ENCODE measurements at regions not wholly inside any gene's neighbourhood (a gene's known extent, or its start where the extent isn't known, plus 50 kb on each side); places are given as distances from the start of the nearest gene placed in this dataset.
"Not testable (repeated sequence)": the region's sequence is repeated elsewhere in the genome, so short reads cannot be mapped to it uniquely, and the experiment has no call there.

DNA sequence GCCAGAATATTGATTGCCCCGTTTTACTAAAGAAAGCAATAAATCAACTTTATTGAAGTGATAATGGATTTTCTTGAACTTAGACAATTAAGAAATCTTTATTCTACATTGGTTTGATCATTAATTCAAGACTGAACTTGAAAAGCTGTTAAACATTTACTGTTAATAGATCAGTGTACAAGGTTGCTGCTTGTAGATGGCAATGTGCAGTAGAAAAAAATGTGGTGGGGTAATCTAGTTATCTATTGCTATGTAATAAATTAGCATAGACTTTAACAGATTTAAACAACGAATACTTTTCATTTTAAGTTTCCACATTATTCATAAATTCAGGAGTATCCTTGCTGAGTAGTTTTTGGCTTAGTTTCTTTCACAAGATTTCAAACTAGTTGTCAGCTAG is 612.5 kb downstream of the ACTRT1 start:
- no peaks in the 10 kb centered on the region for H3K9me3 ChIP-seq (ENCODE audit: control insufficient read depth, insufficient read depth, low read length)
- no peak overlapping the region for H3K27ac ChIP-seq (ENCODE audit: low read depth, low read length)
- no peak overlapping the region for H3K4me3 ChIP-seq (ENCODE audit: low read depth, low read length)
- ChIA-PET CTCF (no interaction called here), POLR2A (no interaction called here)
- TF ChIP-seq, protein P1, sequence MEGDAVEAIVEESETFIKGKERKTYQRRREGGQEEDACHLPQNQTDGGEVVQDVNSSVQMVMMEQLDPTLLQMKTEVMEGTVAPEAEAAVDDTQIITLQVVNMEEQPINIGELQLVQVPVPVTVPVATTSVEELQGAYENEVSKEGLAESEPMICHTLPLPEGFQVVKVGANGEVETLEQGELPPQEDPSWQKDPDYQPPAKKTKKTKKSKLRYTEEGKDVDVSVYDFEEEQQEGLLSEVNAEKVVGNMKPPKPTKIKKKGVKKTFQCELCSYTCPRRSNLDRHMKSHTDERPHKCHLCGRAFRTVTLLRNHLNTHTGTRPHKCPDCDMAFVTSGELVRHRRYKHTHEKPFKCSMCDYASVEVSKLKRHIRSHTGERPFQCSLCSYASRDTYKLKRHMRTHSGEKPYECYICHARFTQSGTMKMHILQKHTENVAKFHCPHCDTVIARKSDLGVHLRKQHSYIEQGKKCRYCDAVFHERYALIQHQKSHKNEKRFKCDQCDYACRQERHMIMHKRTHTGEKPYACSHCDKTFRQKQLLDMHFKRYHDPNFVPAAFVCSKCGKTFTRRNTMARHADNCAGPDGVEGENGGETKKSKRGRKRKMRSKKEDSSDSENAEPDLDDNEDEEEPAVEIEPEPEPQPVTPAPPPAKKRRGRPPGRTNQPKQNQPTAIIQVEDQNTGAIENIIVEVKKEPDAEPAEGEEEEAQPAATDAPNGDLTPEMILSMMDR (IDR thresholded peaks at IDR 0.05; ENCODE audit: low read depth, low read length) = no peak
- H3K27me3 ChIP-seq (ENCODE audit: control insufficient read depth, insufficient read depth, low read length) = no peaks in the 10 kb centered on the region
- DNase-seq (ENCODE audit: low read depth, low spot score) = no peak

DNA sequence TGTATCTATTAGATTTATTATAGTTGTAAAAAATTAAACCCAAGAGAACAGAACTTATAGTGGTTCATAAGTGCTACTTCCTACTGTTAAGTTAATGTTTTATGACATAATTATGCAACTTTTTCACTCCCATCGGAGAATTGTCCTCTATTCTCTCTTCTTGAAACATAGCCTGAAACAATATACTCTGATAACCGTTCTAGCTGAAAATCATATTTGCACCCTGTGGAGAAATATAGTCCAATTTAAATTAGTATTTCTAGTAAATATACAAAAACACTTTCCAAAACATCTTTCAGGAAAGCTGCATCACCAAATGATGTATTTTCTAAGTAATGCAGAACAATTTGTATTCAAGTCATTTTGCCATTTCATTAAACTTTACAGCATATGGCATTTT is 586.4 kb downstream of the PRR32 start:
- CTCF ChIA-PET = no interaction called here
- TF ChIP-seq, protein P1 (IDR thresholded peaks at IDR 0.05; ENCODE audit: low read depth, low read length) = no peak
- H3K27me3 ChIP-seq (ENCODE audit: control insufficient read depth, insufficient read depth, low read length) = no peaks in the 10 kb centered on the region
- H3K9me3 ChIP-seq (ENCODE audit: control insufficient read depth, insufficient read depth, low read length) = no peaks in the 10 kb centered on the region; the same call in 1 of the 2 replicates
- POLR2A ChIA-PET = no interaction called here
- H3K4me3 ChIP-seq (ENCODE audit: low read depth, low read length) = no peak overlapping the region
- no peak for DNase-seq (ENCODE audit: low read depth, low spot score)
- no peak overlapping the region for H3K27ac ChIP-seq (ENCODE audit: low read depth, low read length)

DNA sequence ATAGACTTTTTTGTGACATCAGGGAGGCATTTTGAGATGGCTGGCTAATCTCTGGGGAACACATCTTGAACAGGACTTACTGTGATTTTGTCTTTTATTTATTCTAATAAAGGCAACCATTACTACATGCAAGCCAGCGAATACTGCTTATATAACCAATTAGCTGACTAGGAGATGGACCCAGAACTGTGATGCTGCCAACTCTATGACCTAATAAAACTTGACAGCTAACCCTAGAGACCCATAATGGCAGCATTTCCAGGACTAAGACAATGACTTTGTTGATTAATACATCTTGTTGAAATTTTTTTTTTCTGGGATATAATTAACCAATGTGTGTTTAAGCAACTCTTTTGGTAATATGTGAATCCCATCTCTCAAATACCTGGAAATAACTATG is 584.6 kb downstream of the PRR32 start:
- POLR2A ChIA-PET = no interaction called here
- H3K27me3 ChIP-seq (ENCODE audit: control insufficient read depth, insufficient read depth, low read length) = no peaks in the 10 kb centered on the region
- H3K27ac ChIP-seq (ENCODE audit: low read depth, low read length) = no peak overlapping the region
- TF ChIP-seq, protein P1 (IDR thresholded peaks at IDR 0.05; ENCODE audit: low read depth, low read length) = no peak
- DNase-seq (ENCODE audit: low read depth, low spot score) = no peak
- no peak overlapping the region for H3K4me3 ChIP-seq (ENCODE audit: low read depth, low read length)
- CTCF ChIA-PET = no interaction called here
- no peaks in the 10 kb centered on the region for H3K9me3 ChIP-seq (ENCODE audit: control insufficient read depth, insufficient read depth, low read length)

DNA sequence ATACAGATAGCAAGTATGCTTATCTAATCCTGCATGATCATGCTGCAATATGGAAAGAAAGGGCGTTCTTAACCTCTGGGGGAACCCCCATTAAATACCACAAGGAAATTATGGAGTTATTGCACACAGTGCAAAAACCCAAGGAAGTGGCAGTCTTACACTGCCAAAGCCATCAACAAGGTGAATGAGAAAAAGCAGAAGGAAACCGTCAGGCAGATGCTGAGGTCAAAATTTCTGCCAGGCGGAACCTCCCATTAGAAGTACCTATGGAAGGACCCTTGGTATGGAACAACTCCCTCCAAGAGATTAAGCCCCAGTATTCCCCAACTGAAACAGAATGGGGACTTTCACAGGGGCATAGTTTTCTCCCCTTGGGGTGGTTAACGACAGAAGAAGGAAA is 580.7 kb downstream of the PRR32 start:
- H3K27ac ChIP-seq (ENCODE audit: low read depth, low read length); H3K4me3 ChIP-seq (ENCODE audit: low read depth, low read length); DNase-seq (ENCODE audit: low read depth, low spot score); POLR2A ChIA-PET; CTCF ChIA-PET; H3K27me3 ChIP-seq (ENCODE audit: control insufficient read depth, insufficient read depth, low read length); H3K9me3 ChIP-seq (ENCODE audit: control insufficient read depth, insufficient read depth, low read length): not testable (repeated sequence)

DNA sequence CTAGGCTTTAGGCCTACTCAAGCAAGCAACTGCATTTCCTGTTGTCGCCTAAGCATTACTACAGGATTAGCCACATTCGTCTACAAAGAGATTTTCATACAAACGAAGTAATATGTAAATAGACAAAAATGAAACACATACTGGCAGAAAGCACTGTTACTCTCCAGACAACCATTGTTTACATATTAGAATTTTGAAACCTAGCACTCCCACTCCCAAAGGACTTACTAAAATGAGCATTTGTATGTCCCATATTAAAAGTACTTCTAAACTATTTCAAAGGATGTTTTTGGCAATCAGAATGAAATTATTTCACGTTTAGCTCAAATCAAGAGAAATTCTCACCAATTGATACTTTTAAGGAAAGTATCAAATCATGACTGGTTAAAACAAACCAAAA is 570.8 kb downstream of the PRR32 start:
- ChIA-PET CTCF (no interaction called here), POLR2A (no interaction called here)
- TF ChIP-seq, protein P1 (IDR thresholded peaks at IDR 0.05; ENCODE audit: low read depth, low read length) = no peak
- no peak for DNase-seq (ENCODE audit: low read depth, low spot score)
- Histone ChIP-seq H3K27me3 (ENCODE audit: control insufficient read depth, insufficient read depth, low read length) (no peaks in the 10 kb centered on the region), H3K27ac (ENCODE audit: low read depth, low read length) (no peak overlapping the region), H3K4me3 (ENCODE audit: low read depth, low read length) (no peak overlapping the region), H3K9me3 (ENCODE audit: control insufficient read depth, insufficient read depth, low read length) (peaks cover 8% of the 10 kb centered on the region; the same call in 1 of the 2 replicates)

- Histone ChIP-seq H3K27ac (ENCODE audit: low read depth, low read length) (no peak overlapping the region), H3K9me3 (ENCODE audit: control insufficient read depth, insufficient read depth, low read length) (peaks cover 11% of the 10 kb centered on the region; the same call in 1 of the 2 replicates), H3K4me3 (ENCODE audit: low read depth, low read length) (no peak overlapping the region), H3K27me3 (ENCODE audit: control insufficient read depth, insufficient read depth, low read length) (no peaks in the 10 kb centered on the region)
- DNase-seq (ENCODE audit: low read depth, low spot score) = no peak
- POLR2A ChIA-PET = no interaction called here
- TF ChIP-seq, protein P1 (IDR thresholded peaks at IDR 0.05; ENCODE audit: low read depth, low read length) = no peak
- CTCF ChIA-PET = no interaction called here
Observed at GRCh38 chrX:127389900-127390299, 570.4 kb downstream of the PRR32 start.

Measured in AG04450 (cell line).